ENCODE measurements at regions not wholly inside any gene's neighbourhood (a gene's known extent, or its start where the extent isn't known, plus 50 kb on each side); places are given as distances from the start of the nearest gene placed in this dataset.

DNA sequence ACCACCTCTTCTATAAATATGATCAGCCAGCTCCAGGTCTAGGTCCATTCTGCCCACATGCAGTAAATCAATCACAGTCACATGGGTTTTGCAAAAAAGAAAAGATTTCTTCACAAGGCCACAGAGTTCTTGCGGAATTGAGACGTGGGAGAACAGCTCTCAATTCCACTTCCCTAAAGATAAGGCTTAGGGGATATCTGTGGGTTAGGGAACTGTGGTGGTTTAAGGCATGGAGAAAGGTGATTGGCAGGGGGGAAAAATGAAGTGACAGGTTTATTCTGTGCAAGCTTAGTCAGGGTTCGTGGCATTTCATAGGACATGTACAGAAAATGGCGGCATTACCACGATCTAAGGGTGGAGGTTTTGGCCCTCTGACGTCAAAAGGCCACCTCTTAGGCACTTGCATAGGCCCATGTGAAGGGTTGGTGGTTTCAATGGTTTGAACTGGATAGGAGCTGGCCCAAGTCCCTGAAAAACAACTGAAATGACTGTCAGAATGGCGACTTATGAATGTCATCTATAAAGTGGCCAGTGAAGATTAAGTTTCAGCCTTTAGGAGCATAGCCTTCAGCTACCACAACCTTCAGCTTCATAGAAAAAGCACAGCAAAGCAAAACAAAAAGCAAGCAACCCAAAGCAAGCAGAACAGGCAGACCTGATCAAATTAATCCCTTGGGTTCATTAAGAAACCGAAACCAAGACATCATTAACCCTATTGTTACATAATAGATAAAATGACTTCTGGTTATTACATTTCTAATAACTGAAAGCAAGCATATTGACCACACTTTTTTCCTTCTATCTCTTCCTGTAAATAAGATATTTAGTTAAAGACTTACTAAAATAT, 289.8 kb upstream of the SFRP2 start:
- in situ Hi-C loops (cut with HindIII; ENCODE audit: low pct_unique_long_range_greater_than_20kb, low sequenced_read_pairs) (no loop called here), intact Hi-C loops (cut with micrococcal nuclease; ENCODE audit: unreplicated experiment) (no loop called here)
- ChIA-PET POLR2A (no interaction called here), CTCF (no interaction called here)
- no TSS peak for BruUV-seq (replicated peaks)
- no peak overlapping the region for H3K27ac ChIP-seq (ENCODE audit: low read length)
- TF ChIP-seq, protein P1, sequence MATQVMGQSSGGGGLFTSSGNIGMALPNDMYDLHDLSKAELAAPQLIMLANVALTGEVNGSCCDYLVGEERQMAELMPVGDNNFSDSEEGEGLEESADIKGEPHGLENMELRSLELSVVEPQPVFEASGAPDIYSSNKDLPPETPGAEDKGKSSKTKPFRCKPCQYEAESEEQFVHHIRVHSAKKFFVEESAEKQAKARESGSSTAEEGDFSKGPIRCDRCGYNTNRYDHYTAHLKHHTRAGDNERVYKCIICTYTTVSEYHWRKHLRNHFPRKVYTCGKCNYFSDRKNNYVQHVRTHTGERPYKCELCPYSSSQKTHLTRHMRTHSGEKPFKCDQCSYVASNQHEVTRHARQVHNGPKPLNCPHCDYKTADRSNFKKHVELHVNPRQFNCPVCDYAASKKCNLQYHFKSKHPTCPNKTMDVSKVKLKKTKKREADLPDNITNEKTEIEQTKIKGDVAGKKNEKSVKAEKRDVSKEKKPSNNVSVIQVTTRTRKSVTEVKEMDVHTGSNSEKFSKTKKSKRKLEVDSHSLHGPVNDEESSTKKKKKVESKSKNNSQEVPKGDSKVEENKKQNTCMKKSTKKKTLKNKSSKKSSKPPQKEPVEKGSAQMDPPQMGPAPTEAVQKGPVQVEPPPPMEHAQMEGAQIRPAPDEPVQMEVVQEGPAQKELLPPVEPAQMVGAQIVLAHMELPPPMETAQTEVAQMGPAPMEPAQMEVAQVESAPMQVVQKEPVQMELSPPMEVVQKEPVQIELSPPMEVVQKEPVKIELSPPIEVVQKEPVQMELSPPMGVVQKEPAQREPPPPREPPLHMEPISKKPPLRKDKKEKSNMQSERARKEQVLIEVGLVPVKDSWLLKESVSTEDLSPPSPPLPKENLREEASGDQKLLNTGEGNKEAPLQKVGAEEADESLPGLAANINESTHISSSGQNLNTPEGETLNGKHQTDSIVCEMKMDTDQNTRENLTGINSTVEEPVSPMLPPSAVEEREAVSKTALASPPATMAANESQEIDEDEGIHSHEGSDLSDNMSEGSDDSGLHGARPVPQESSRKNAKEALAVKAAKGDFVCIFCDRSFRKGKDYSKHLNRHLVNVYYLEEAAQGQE (IDR thresholded peaks at IDR 0.05; ENCODE audit: insufficient read depth in 1 of 2, low read depth in 2 of 2, low read length in 1 of 2) = no peak
- no peak for TF ChIP-seq SIN3A (IDR thresholded peaks at IDR 0.05; ENCODE audit: borderline replicate concordance, insufficient read depth, low read depth, low read length)
- TF ChIP-seq POLR2AphosphoS5 (IDR thresholded peaks at IDR 0.05; ENCODE audit: low read depth, low read length) = no peak
- no peaks in the 10 kb centered on the region for H3K36me3 ChIP-seq (ENCODE audit: control insufficient read depth, insufficient read depth, low read length)
- no peak for DNase-seq (ENCODE audit: low read depth, low spot score)
- H3K4me3 ChIP-seq (ENCODE audit: low read depth in 2 of 2, low read length in 2 of 2) = no peak overlapping the region
- ATAC-seq = no peak
- H3K4me1 ChIP-seq (ENCODE audit: control insufficient read depth, insufficient read depth, low read length) = no peaks in the 10 kb centered on the region
- H3K9me3 ChIP-seq (ENCODE audit: control insufficient read depth, insufficient read depth, low read depth, low read length) = no peaks in the 10 kb centered on the region
- no peaks in the 10 kb centered on the region for H3K27me3 ChIP-seq (ENCODE audit: control insufficient read depth, insufficient read depth, low read length)

DNA sequence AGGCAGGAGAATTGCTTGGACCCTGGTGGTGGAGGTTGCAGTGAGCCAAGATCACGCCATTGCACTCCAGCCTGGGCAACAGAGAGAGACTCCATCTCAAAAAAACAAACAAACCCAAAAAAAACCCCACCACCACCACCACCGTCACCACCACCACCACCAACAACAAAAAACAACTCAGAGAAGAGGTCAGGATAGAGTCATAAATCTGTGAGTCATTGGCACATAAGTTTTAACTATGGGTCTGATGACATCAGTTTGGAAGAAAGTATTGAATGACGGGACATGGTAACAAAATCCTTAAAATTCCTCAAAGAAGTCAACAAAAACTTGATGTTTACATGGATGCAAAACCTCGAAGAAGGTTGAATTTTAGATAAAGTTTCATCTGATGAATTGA, 288.0 kb upstream of the SFRP2 start:
- no peak for ATAC-seq
- Histone ChIP-seq H3K27ac (ENCODE audit: low read length) (no peak overlapping the region), H3K36me3 (ENCODE audit: control insufficient read depth, insufficient read depth, low read length) (no peaks in the 10 kb centered on the region), H3K27me3 (ENCODE audit: control insufficient read depth, insufficient read depth, low read length) (no peaks in the 10 kb centered on the region), H3K4me3 (ENCODE audit: low read depth in 2 of 2, low read length in 2 of 2) (no peak overlapping the region), H3K4me1 (ENCODE audit: control insufficient read depth, insufficient read depth, low read length) (no peaks in the 10 kb centered on the region), H3K9me3 (ENCODE audit: control insufficient read depth, insufficient read depth, low read depth, low read length) (no peaks in the 10 kb centered on the region)
- intact Hi-C loops (cut with micrococcal nuclease; ENCODE audit: unreplicated experiment) (no loop called here), in situ Hi-C loops (cut with HindIII; ENCODE audit: low pct_unique_long_range_greater_than_20kb, low sequenced_read_pairs) (no loop called here)
- TF ChIP-seq SIN3A (IDR thresholded peaks at IDR 0.05; ENCODE audit: borderline replicate concordance, insufficient read depth, low read depth, low read length) (no peak), TCF7L2 (IDR thresholded peaks at IDR 0.05; ENCODE audit: low read depth, low read length) (no peak), POLR2AphosphoS5 (IDR thresholded peaks at IDR 0.05; ENCODE audit: low read depth, low read length) (no peak)
- TF ChIP-seq, protein P2, sequence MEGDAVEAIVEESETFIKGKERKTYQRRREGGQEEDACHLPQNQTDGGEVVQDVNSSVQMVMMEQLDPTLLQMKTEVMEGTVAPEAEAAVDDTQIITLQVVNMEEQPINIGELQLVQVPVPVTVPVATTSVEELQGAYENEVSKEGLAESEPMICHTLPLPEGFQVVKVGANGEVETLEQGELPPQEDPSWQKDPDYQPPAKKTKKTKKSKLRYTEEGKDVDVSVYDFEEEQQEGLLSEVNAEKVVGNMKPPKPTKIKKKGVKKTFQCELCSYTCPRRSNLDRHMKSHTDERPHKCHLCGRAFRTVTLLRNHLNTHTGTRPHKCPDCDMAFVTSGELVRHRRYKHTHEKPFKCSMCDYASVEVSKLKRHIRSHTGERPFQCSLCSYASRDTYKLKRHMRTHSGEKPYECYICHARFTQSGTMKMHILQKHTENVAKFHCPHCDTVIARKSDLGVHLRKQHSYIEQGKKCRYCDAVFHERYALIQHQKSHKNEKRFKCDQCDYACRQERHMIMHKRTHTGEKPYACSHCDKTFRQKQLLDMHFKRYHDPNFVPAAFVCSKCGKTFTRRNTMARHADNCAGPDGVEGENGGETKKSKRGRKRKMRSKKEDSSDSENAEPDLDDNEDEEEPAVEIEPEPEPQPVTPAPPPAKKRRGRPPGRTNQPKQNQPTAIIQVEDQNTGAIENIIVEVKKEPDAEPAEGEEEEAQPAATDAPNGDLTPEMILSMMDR (IDR thresholded peaks at IDR 0.05) = no peak
- TF ChIP-seq, protein P1 (IDR thresholded peaks at IDR 0.05; ENCODE audit: insufficient read depth in 1 of 2, low read depth in 2 of 2, low read length in 1 of 2) = no peak
- no TSS peak for BruUV-seq (replicated peaks)
- DNase-seq (ENCODE audit: low read depth, low spot score) = no peak
- ChIA-PET CTCF (no interaction called here), POLR2A (no interaction called here)
